ENCODE measurements at regions not wholly inside any gene's neighbourhood (a gene's known extent, or its start where the extent isn't known, plus 50 kb on each side); places are given as distances from the start of the nearest gene placed in this dataset.

DNA sequence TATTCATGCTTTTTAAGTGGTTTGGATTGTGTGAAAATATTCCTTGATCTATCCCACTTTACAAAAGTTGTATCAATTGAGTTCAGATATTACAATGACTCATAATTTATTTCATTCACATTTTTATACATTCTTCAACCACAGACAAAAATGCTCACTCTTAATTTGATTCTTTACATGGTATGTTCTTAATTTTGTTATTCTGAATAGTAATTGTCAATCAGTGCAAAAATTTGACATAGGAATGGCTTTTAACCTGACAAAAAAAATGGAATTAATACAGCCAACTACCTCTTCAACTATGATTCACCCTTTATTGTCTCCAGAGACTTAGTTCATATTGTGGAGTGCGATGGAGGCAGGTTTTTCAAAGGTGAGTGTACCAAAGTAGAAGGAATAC, 1002.4 kb upstream of the ADGRL4 start:
- no peak for TF ChIP-seq GABPA (IDR thresholded peaks at IDR 0.05; ENCODE audit: low read depth)
- TF ChIP-seq CTCF (IDR thresholded peaks at IDR 0.05; ENCODE audit: insufficient read depth, low read length) = no peak
